GM19023 (cell line): ENCODE measurements at regions not wholly inside any gene's neighbourhood (a gene's known extent, or its start where the extent isn't known, plus 50 kb on each side); places are given as distances from the start of the nearest gene placed in this dataset.
"Not testable (repeated sequence)": the region's sequence is repeated elsewhere in the genome, so short reads cannot be mapped to it uniquely, and the experiment has no call there.

Source experiments
- ATAC-seq: cut with Tn5 transposase; IDR thresholded peaks from one replicate; pipeline ENCODE4 v1.9.1; 2021; ENCODE audit warnings: mild to moderate bottlenecking, moderate library complexity; ENCODE audit not compliant: unreplicated experiment

DNA sequence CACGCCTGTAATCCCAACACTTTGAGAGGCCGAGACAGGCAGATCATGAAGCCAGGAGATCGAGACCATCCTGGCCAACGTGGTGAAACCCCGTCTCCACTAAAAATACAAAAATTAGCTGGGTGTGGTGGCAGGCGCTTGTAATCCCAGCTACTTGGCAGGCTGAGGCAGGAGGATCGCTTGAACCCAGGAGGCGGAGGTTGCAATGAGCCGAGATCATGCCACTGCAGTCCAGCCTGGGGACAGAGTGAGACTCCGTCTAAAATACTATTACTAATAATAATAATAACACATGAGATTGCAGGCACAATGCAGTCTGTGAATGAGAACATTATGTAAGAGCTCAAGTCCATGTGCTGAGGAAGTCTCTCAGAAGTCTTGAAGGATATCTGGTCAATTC lies 1684.4 kb downstream of the SPATA31A7 start:
- not testable (repeated sequence) for ATAC-seq

DNA sequence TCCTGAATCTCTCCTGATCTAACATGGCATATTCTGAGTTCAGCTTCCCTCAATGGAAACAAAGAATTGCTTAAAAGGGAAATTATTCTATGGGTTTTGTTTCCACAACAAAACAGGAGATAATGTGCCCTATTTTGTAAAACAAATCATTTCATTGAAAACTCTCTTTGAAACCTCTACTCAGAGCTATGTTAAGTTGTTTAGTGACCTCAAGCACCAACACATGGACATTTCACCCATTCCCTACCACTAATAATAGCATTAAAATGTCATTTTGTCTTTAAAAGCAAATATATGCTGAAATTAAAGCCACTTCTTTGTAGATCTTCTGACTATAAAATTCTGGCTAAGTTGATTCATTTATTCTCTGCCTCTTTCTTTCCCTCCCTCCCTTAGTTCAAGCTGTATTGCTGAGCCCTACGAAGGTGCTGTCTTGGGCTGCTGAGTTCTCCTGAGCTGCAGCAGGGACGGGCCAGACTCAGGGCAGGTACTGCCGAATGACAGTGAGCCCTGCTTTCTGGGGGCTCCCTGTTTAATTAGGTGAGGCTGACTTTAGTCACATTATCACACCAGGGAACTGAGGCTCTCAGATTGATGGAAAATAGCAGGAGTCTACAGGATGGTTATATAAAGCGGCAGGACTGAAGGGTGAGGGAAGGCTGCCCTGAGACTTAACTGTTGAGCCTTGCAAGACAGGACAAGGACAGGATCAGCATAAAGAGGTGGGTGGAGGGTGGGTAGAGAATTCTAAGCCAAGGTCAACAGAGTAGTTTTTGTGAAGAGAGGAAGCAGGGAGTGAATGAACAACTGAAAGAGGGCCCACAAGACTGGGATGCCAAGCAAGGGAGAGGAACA lies 1685.1 kb downstream of the SPATA31A7 start:
- not testable (repeated sequence) for ATAC-seq

DNA sequence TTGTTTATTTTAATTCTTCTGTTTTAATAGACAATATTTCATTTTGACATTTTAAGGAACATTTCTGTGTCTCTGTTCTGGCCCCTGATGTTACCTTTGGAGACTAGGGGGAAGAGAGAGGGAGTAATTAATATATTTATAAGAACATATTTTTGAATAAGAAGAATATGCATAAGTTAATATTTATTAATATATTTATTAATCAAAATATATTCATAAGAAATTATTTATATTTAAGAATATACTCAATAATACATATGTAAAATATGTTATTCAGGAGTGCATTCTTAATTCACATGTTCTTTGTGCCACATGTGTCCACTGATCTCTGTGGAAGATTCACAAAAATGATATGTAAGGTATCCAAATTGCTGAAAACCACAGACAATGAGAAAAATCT lies 1687.7 kb downstream of the SPATA31A7 start:
- not testable (repeated sequence) for ATAC-seq

DNA sequence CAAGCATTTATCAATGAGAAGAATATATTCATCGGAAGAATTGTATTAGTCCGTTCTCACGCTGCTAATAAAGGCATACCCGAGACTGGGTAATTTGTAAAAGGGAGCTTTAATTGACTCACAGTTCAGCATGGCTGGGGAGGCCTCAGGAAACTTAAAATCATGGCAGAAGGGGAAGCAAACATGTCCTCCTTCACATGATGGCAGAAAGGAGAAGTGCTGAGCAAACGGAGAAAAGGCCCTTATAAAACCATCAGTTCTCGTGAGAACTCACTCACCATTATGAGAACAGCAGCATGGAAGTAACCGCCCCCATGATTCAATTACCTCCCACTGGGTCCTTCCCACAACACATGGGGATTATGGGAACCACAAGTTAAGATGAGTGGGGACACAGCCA lies 1688.2 kb downstream of the SPATA31A7 start:
- ATAC-seq = not testable (repeated sequence)

DNA sequence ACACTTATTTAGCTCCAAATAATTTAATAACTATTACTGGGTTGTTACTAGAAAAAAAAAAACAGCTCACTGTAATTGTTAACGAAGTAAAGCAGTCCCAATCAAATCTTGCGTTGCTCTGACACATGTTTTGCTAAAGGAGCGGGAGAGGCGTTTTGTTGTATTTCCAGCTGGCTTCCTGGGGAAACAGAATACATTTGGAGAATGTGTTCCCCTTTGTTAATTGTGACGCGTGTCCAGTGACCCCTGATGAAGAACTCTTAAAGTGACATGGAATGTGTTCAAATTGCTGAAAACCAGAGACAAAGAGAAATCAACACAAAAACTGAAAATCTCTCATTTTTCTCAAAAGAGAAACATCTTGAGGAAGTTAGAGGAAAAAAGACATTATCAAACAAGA lies 1690.6 kb downstream of the SPATA31A7 start:
- not testable (repeated sequence) for ATAC-seq

DNA sequence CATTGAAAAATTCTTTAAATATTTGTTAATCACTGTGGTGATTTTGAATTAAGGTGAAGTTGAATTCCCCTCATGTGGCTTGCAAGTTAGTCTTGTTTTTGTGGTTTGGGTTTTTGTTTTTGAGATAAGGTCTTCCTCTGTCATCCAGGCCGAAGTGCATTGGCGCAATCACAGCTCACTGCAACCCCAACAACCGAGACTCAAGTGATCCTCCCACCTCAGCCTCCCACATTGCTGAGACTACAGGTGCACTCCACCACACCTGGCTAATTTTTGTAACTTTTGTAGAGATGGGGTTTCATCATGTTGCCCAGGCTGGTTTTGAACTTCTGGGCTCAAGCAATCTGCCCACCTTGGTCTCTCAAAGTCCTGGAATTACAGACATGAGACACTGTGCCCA lies 1691.1 kb downstream of the SPATA31A7 start:
- ATAC-seq = not testable (repeated sequence)

DNA sequence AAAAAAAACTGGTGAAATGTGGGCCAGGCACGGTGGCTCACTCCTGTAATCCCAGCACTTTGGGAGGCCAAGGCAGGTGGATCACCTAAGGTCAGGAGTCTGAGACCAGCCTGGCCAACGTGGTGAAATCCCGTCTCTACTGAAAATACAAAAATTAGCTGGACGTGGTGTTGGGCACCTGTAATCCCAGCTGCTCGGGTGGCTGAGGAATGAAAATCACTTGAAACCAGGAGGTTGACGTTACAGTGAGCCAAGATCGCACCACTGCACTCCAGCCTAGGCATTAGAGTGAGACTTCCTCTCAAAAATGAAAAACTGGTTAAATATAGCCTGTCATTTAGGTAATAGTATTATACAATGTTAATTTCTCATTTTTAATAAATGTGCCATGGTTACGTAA lies 1692.0 kb downstream of the SPATA31A7 start:
- not testable (repeated sequence) for ATAC-seq

DNA sequence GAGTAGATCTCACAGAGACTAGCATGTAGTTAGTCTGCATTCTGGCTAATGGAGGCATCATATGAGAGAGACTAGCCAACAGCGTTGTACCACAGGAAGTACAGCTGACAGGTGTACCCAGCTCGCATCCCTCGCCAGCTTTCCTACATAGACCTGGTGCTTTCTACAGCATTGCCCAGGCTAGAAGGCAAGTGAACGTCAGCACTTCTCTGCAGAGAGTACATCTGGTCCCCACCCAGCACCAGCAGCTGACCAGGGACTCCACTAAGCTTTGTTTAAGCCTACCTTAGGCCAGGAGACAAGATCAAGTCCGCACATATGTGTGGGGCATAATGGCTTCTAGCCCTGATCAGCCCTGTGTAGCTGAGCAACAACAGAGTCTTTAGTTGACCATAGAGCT lies 1692.9 kb downstream of the SPATA31A7 start:
- ATAC-seq = not testable (repeated sequence)

DNA sequence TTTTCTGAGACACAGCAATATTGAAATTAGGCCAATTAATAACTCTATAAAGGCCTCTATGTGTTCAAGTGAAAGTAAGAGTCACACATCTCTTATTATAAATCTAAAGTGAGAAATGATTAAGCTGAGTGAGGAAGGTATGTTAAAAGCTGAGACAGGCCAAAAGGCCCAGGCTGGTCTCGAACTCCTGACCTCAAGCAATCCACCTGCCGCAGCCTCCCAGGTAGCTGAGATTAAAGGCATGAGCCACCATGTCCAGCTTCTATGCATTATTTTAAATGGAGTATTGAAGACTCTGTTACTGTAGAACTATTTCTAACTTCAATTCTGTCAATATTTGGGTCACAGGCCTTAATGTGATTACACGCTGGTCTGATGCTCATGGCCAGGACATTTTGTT lies 1706.9 kb downstream of the SPATA31A7 start:
- not testable (repeated sequence) for ATAC-seq

DNA sequence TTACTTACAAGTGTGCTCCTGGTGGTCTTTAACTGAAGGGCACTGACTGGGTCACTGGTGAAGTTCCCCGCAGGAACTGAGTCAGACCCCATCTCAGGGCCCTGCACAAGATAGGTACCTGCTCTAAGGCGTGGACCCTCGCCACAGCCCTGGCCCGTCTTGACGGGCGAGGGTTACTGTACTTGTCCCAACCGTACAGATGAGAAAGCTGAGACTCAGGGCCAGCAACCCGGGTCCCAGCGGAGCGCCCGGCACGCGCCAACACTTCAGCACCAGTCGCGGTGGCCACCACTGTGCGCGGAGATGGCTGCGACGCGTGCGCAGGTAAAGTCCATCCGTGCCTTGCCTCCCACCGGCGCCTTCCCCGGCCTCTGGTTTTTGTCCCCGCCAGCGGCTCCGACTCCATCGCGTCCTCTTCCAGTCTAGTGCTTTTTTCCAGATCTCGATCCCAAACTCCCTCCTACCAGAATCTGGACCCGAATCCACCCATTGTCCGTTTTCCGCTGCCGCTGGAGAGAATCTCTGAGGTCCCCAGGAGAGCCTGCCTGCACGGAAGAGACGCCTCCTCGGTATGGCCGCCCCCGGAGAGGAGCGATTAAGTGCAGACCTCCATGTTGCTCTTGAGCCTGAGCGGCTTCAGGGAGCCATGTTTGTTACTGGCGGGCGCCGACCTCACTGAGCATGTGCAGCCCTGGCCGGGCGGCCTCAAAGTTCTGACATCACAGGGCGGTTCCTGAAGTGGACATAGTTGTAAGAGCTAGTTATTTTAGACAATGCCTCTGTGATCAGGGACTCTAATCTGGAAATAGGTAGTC lies 1707.8 kb downstream of the SPATA31A7 start:
- ATAC-seq = not testable (repeated sequence)

DNA sequence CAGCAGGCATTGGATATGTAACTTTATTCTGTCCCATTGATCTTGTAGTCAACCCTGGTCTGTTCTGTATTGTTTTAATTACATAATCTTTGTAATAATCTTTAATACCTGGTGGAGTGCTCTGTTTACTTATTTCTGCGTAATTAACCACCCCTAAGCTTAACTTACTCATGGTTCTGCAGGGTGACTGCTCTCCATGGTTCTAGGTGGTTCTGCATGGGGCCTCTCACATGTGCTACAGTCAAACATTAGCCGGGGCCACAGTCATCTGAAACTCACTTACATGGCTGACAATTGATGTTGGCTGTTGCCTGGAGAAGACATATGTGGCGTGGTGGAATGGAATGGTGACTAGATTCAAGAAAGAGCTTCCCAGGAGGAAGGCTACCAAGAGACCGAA lies 1709.8 kb downstream of the SPATA31A7 start:
- ATAC-seq = not testable (repeated sequence)

DNA sequence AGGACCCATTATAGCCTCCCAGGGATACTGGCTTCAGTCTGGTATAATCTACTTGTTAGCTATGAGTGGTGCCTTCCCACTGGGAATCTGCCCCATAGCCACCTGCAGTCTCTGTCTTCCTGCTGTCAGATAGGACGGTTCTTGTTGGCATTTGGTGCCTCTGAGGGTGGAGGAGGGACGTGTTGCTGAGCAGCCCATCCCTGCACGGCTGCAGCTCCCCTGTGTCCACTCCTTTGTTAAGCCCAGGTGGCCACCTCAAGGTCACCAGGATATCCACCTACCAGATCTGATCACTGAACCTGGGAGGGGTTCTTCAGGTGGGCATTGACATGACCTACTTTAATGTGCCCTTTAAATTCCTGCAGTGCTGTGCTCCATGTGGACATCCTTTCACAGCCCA lies 1714.2 kb downstream of the SPATA31A7 start:
- not testable (repeated sequence) for ATAC-seq

DNA sequence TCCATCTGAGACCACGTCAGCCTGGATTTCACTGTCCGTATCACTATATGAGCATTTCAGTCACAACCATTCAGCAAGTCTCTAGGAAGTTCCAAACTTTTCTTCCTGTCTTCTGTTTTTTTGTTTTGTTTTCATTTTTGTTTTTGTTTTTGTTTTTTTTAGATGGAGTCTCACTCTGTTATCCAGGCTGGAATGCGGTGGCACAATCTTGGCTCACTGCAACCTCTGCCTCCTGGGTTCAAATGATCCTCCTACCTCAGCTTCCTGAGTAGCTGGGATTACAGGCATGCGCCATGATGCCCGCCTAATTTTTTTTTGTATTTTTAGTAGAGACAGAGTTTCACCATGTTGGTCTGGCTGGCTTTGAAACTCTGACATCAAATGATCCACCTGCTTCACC lies 1715.9 kb downstream of the SPATA31A7 start:
- not testable (repeated sequence) for ATAC-seq

DNA sequence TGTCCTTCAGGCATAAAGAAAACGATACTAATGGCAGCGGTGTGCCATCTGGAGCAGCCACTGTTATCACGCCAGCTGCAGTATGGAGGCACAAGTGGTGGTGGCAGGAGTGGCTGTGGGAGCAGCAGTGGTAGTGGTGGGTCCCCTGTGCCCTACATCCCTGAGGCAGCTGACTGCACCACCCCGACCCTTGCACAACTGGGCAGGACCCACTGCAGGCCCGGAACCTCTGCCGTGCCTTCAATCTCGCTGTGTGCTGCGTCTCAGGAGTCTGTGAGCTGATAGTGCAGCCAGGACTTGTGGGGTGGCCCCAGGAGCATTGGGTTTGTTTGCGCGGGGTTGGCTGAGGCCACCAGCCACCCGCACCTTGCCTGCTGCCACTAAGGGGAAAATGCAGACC lies 1718.0 kb downstream of the SPATA31A7 start:
- not testable (repeated sequence) for ATAC-seq

DNA sequence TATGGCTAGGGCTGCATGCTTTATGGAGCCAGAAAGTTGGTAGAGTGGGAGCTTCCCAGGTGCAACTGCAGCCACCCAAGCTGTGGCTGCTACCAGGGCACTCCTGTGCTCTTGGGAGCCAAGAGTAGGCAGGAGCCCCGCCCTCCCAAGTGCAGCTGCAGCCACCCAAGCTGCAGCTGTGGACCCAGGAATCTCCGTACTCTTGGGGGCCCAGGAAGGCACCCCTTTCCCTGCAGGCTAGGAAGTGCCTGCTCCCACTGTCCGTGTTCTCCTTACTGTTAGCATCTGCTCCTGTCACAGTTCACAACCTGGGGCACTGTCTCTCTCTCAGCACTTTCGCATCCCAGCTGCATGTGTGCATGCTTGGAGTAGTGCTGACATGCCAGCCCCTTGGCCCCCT lies 1718.4 kb downstream of the SPATA31A7 start:
- not testable (repeated sequence) for ATAC-seq

DNA sequence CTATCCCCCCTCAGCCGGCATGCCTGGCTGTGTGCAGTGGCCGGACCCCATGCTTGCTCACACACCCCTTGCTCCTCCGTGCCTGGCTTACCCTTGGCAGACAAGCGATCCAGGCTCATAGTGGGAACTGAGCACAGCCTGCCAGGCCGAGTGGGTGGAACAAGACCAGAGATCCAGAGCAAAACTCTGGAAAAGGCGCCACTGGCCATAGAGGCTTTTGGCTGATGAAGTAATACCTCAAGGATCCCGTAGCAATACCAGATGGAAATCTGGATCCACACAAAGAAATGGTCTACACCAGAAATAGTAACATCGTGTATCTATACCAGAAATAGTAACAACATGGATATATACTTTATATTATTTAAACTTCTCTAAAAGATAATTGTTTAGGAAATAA lies 1719.6 kb downstream of the SPATA31A7 start:
- not testable (repeated sequence) for ATAC-seq

DNA sequence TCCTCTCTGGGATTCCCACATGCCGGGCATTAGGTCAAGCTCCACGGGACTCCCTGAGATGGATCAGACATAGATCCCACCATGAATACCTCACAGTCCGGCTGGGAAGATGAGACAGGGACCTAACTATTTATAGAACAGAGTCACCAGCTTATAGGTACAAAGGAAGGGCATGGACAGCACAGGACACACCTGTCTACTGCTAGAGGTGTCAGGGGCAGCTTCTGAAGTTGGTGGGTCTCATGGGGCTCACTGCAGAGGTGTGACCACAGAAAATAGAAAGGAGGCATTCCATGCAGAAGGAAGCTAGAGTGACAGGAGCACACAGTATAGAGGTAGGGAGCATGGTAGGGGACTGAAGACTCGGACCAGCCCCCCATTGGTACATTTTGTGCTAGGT lies 1722.4 kb downstream of the SPATA31A7 start:
- ATAC-seq = not testable (repeated sequence)

DNA sequence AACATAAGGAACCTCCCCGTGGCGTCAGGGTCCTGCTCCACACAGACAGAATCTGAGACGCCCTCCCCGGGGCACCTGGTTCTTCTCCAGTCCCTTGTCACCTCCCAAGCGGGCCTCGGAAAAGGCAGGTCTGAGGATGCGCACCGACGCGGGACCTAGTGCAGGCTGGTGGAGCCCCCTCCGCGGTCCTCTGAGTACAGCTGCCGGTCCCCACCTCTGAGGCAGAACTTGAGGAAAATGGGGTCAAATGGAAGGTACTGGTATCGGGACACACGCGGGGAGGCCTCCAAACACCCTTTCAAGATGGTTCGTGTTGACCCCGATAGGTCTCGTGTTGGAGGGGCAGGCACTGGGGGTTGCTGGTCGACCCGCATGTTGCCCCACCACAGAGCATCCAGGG lies 1725.3 kb downstream of the SPATA31A7 start:
- not testable (repeated sequence) for ATAC-seq

DNA sequence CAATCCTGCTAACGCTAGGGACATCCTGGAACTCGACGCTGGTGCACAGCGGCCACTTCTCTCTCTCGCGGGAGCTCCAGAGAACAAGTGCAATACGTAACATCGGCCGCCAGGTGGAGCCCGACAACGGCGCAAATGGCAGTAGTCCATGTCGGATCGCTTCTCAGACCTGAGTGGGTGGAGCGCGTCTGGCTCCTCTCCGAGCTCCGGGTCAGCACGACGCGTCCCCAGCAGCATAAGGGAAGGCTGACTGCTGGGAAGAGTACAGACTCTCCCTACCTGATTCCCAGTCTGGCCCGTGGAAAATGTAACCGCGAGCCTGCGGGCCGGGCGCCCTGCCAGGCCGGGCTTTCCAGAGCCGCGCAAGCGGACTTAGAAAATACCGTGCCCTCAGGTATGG lies 1725.8 kb downstream of the SPATA31A7 start:
- ATAC-seq = peak; percentile 100

DNA sequence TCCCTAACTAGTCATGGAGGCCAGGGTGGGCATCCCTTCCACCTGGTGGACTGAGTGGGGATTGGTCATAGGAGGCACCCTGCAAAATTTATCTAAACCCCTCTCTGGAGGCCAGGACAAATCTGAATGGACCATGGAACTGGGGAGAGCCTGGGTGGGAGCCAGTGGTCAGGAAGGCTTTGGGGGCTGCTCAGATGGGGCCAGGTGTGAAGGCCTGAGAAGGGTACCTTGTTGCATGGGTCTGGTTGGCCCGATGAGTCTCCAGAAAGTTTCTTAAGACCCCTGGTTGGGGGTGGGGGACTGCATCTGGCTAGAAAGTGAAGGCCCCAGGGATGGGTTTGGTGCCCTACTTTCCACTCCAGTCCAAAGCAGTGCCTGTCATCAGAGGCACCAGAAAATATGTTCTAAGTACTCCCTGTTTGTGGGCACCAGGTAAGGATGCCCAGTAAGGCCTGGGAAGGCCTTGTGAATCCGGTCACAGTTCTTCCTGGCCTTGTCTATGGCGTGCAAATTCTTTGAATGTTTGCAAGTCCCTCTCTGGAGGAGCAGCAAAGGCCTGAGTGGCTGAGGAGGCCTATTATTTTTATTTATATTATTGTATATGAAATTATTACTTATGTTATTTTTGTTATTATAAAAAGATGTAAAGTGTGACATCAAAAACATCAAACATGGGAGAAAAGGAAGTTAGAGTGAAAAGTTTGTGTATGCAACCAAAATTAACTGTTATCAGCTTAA lies 1729.0 kb downstream of the SPATA31A7 start:
- ATAC-seq = not testable (repeated sequence)

DNA sequence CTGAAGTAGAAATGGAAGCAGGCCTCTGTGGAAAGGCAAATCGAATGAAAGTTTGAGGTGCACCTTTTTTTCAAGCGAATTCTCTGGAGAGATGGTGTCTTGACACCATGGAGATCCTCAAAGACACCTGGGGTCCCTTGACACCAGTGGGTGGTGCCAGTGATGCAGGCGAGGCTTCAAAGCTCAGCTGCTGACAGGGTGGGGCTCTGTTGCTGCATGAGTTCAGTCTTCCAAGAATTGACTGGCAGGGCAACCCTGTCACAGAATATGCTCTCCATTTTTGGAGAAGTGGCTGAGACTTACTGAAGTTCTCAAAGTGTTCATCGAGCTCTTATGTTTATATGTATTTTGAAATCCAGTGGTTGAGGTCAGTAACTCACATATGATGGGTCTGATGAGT lies 1741.6 kb downstream of the SPATA31A7 start:
- ATAC-seq = not testable (repeated sequence)
